GM12878 (cell line): ENCODE measurements at regions not wholly inside any gene's neighbourhood (a gene's known extent, or its start where the extent isn't known, plus 50 kb on each side); places are given as distances from the start of the nearest gene placed in this dataset.

Source experiments
- CHD1 ChIP-seq: IDR thresholded peaks from 2 replicates; pipeline ENCODE4 v1.6.1; 2012; ENCODE audit warnings: low read depth, low read length, improper control_type of control experiment
- NFIC ChIP-seq: IDR thresholded peaks from 2 replicates; pipeline ENCODE4 v1.6.1; 2012; ENCODE audit warnings: low read depth, mild to moderate bottlenecking, inconsistent platforms, low read length, moderate library complexity

GRCh38 chr19:31516756-31517155 is 167.5 kb upstream of the TSHZ3 start:
- TF ChIP-seq CHD1 (no peak), NFIC (no peak)
